ENCODE measurements at regions not wholly inside any gene's neighbourhood (a gene's known extent, or its start where the extent isn't known, plus 50 kb on each side); places are given as distances from the start of the nearest gene placed in this dataset.
"Not testable (repeated sequence)": the region's sequence is repeated elsewhere in the genome, so short reads cannot be mapped to it uniquely, and the experiment has no call there.

DNA sequence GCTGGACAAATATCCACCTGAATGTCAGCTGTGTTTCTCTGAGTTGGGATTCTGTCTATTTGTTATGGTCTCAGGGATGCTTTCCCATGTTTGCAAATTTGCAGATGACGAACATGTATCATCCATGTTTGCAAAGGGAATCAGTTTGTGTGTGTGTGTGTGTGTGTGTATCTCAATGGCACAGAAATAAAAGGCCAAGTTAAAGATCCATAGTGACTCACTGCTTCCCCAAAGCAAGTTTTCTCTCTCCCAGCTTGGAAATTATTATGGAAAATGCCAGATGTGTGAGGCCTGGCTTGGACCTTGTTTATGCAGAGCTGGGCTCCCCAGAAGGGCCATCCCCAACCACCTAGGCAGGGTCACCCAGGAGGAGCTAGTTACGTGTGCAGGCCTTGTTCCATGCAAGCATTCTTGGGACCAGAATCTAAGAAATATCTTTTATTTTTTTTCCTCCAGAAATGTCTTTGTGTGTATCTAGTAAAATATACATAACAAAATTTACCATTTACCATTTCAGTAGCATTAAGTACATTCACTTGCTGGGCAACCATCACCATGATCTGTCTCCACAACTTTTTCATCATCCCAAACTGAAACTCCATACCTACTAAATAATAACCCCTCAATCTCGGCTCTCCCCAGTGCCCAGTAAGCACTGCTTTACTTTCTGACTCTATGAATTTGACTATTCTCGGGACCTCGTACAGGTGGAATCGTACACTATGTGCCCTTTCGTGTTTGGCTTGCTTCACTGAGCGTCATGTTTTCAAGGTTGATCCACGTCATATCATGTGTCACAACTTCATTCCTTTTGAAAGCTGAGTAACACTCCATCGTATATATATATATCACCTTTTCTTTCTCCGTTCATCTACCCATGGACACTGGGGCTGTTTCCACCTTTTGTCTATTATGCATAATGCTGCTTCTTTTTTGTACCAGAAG, 56.6 kb upstream of the WNT7B start:
- Histone ChIP-seq H4K8ac (replicated peaks; ENCODE audit: insufficient read length, low read depth, low read length) (no peak overlapping the region), H2AFZ (ENCODE audit: low read length) (no peak overlapping the region), H3K14ac (ENCODE audit: insufficient read depth, low read length) (no peak overlapping the region), H3T11ph (ENCODE audit: low read length) (no peak overlapping the region), H3K18ac (ENCODE audit: insufficient read length, low read depth, low read length) (no peak overlapping the region), H3K9me3 (ENCODE audit: control insufficient read depth, low read depth, low read length) (no peaks in the 10 kb centered on the region), H4K5ac (ENCODE audit: insufficient read length, low read depth, low read length) (no peak overlapping the region), H3K23ac (ENCODE audit: insufficient read length, low read depth, low read length) (no peak overlapping the region), H4K91ac (ENCODE audit: insufficient read length, low read depth, low read length) (no peak overlapping the region), H3K79me1 (ENCODE audit: insufficient read depth, low read depth, low read length, poor library complexity, severe bottlenecking) (no peaks in the 10 kb centered on the region), H3K27ac (ENCODE audit: insufficient read length, low read depth, low read length) (no peak overlapping the region), H3K4me1 (ENCODE audit: insufficient read depth, low read length) (peaks cover 4% of the 10 kb centered on the region; the same call in 1 of the 2 replicates), H2BK20ac (ENCODE audit: low read depth, low read length, poor library complexity, severe bottlenecking) (no peak overlapping the region), H3K4ac (ENCODE audit: low read depth, low read length) (no peak overlapping the region), H2BK120ac (ENCODE audit: low read depth, low read length, poor library complexity, severe bottlenecking) (no peak overlapping the region), H3K27me3 (ENCODE audit: insufficient read depth, low read length) (no peaks in the 10 kb centered on the region), H3K4me2 (ENCODE audit: insufficient read depth, insufficient read length, low read length) (no peak overlapping the region), H2AK5ac (ENCODE audit: insufficient read length, low read length) (no peak overlapping the region), H2BK12ac (ENCODE audit: insufficient read length, low read depth, low read length) (no peak overlapping the region), H3K23me2 (ENCODE audit: insufficient read length, low read depth, low read length, poor library complexity, severe bottlenecking) (peaks cover 3% of the 10 kb centered on the region), H3K56ac (ENCODE audit: insufficient read length, low read depth, low read length) (no peak overlapping the region), H2BK5ac (ENCODE audit: insufficient read length, low read length) (no peak overlapping the region), H3K9ac (ENCODE audit: extremely low read depth, insufficient read length, low read length) (no peak overlapping the region), H2BK15ac (ENCODE audit: low read depth, low read length) (no peak overlapping the region), H3K79me2 (ENCODE audit: insufficient read depth, low read length) (no peaks in the 10 kb centered on the region), H4K20me1 (ENCODE audit: control insufficient read depth, insufficient read depth, insufficient read length) (no peaks in the 10 kb centered on the region)
- DNase-seq = no peak
- WGBS (ENCODE audit: extremely low coverage, insufficient read length, low lambda C conversion rate) = no CpG with 5 or more reads among the region's 11 CpGs
- H3K36me3 Mint-ChIP-seq (ENCODE audit: insufficient read depth in 1 of 3, low read depth in 3 of 3) = no peaks in the 10 kb centered on the region
- peaks cover 9% of the 10 kb centered on the region for H3K27me3 Mint-ChIP-seq (ENCODE audit: low read depth)
- H3K4me1 Mint-ChIP-seq = peaks cover 34 to 42% of the 10 kb centered on the region in 2 experiments
- TF ChIP-seq, protein P1, sequence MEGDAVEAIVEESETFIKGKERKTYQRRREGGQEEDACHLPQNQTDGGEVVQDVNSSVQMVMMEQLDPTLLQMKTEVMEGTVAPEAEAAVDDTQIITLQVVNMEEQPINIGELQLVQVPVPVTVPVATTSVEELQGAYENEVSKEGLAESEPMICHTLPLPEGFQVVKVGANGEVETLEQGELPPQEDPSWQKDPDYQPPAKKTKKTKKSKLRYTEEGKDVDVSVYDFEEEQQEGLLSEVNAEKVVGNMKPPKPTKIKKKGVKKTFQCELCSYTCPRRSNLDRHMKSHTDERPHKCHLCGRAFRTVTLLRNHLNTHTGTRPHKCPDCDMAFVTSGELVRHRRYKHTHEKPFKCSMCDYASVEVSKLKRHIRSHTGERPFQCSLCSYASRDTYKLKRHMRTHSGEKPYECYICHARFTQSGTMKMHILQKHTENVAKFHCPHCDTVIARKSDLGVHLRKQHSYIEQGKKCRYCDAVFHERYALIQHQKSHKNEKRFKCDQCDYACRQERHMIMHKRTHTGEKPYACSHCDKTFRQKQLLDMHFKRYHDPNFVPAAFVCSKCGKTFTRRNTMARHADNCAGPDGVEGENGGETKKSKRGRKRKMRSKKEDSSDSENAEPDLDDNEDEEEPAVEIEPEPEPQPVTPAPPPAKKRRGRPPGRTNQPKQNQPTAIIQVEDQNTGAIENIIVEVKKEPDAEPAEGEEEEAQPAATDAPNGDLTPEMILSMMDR (conservative IDR thresholded peaks at IDR 0.05) = no peak
- H3K9me3 Mint-ChIP-seq = no peaks in the 10 kb centered on the region; a peak in 1 of 5 replicates
- no peak overlapping the region for H3K4me3 Mint-ChIP-seq
- H3K27ac Mint-ChIP-seq = no peak overlapping the region

DNA sequence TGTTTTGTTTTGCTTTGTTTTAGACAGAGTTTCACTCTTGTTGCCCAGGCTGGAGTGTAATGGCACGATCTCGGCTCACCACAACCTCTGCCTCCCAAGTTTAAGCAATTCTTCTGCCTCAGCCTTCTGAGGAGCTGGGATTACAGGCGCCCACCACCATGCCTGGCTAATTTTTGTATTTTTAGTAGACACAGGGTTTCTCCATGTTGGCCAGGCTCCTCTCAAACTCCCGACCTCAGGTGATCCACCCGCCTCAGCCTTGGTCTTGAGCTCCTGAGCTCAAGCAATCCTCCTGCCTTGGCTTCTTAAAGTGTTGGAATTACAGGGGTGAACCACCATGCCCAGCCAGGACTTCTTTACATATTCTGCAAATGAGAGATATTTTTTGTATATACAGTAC, 57.5 kb upstream of the WNT7B start:
- H4K5ac ChIP-seq (ENCODE audit: insufficient read length, low read depth, low read length); H3K23ac ChIP-seq (ENCODE audit: insufficient read length, low read depth, low read length); H3K27me3 ChIP-seq (ENCODE audit: insufficient read depth, low read length); H3K79me1 ChIP-seq (ENCODE audit: insufficient read depth, low read depth, low read length, poor library complexity, severe bottlenecking); H3K27ac ChIP-seq (ENCODE audit: insufficient read length, low read depth, low read length); H2AFZ ChIP-seq (ENCODE audit: low read length); H3K56ac ChIP-seq (ENCODE audit: insufficient read length, low read depth, low read length); H3K4ac ChIP-seq (ENCODE audit: low read depth, low read length); H2BK12ac ChIP-seq (ENCODE audit: insufficient read length, low read depth, low read length); H3K18ac ChIP-seq (ENCODE audit: insufficient read length, low read depth, low read length); H2BK5ac ChIP-seq (ENCODE audit: insufficient read length, low read length); H2BK15ac ChIP-seq (ENCODE audit: low read depth, low read length); H2BK20ac ChIP-seq (ENCODE audit: low read depth, low read length, poor library complexity, severe bottlenecking); H3K27me3 Mint-ChIP-seq (ENCODE audit: low read depth); H3K9ac ChIP-seq (ENCODE audit: extremely low read depth, insufficient read length, low read length); H3K27ac Mint-ChIP-seq; H3K36me3 Mint-ChIP-seq (ENCODE audit: insufficient read depth in 1 of 3, low read depth in 3 of 3); H3K4me1 ChIP-seq (ENCODE audit: insufficient read depth, low read length); H3K9me3 Mint-ChIP-seq; H3K79me2 ChIP-seq (ENCODE audit: insufficient read depth, low read length); H4K20me1 ChIP-seq (ENCODE audit: control insufficient read depth, insufficient read depth, insufficient read length); H3T11ph ChIP-seq (ENCODE audit: low read length); H3K4me2 ChIP-seq (ENCODE audit: insufficient read depth, insufficient read length, low read length); H3K23me2 ChIP-seq (ENCODE audit: insufficient read length, low read depth, low read length, poor library complexity, severe bottlenecking); H2BK120ac ChIP-seq (ENCODE audit: low read depth, low read length, poor library complexity, severe bottlenecking); H4K91ac ChIP-seq (ENCODE audit: insufficient read length, low read depth, low read length); H4K8ac ChIP-seq (replicated peaks; ENCODE audit: insufficient read length, low read depth, low read length); H2AK5ac ChIP-seq (ENCODE audit: insufficient read length, low read length); H3K14ac ChIP-seq (ENCODE audit: insufficient read depth, low read length); H3K9me3 ChIP-seq (ENCODE audit: control insufficient read depth, low read depth, low read length): not testable (repeated sequence)
- WGBS (ENCODE audit: extremely low coverage, insufficient read length, low lambda C conversion rate) = no CpG with 5 or more reads among the region's 5 CpGs
- DNase-seq = peak; percentile 20
- Mint-ChIP-seq H3K4me3 (peak overlapping the region; percentile 72 to 82; a peak in 4 of 5 replicates), H3K4me1 (peaks cover 32 to 42% of the 10 kb centered on the region in 2 experiments)
